ENCODE measurements at regions not wholly inside any gene's neighbourhood (a gene's known extent, or its start where the extent isn't known, plus 50 kb on each side); places are given as distances from the start of the nearest gene placed in this dataset.

GRCh38 chr20:39292193-39292736 lies 330.1 kb downstream of the DHX35 start:
- Histone ChIP-seq H3K4me2 (no peak overlapping the region), H3K4me1 (ENCODE audit: insufficient read depth) (no peaks in the 10 kb centered on the region), H3K27ac (no peak overlapping the region), H3K79me2 (no peaks in the 10 kb centered on the region), H3K36me3 (replicated peaks; ENCODE audit: insufficient read depth, low read depth) (no peaks in the 10 kb centered on the region), H3K9me3 (ENCODE audit: low read depth) (no peaks in the 10 kb centered on the region), H3K4me3 (no peak overlapping the region), H3K27me3 (no peaks in the 10 kb centered on the region), H2AFZ (no peak overlapping the region), H4K20me1 (ENCODE audit: insufficient read depth, poor library complexity, severe bottlenecking) (no peaks in the 10 kb centered on the region), H3K9me2 (replicated peaks; ENCODE audit: insufficient read depth) (no peaks in the 10 kb centered on the region)
- TF ChIP-seq EZH2 (IDR thresholded peaks at IDR 0.05; ENCODE audit: borderline replicate concordance) (no peak), CTCF (IDR thresholded peaks at IDR 0.05; ENCODE audit: poor library complexity) (no peak), EZH2phosphoT487 (IDR thresholded peaks at IDR 0.05; ENCODE audit: low read depth, severe bottlenecking, unreplicated experiment) (no peak)
- 72% methylated on average over 3 of the region's 3 CpGs for WGBS (ENCODE audit: low lambda C conversion rate, missing lambda C conversion rate)
- no peak for DNase-seq (ENCODE audit: low spot score)

GRCh38 chr20:39291301-39291700 lies 329.2 kb downstream of the DHX35 start:
- no peaks in the 10 kb centered on the region for H3K27me3 ChIP-seq
- no peak for TF ChIP-seq EZH2 (IDR thresholded peaks at IDR 0.05; ENCODE audit: borderline replicate concordance)
- TF ChIP-seq EZH2phosphoT487 (IDR thresholded peaks at IDR 0.05; ENCODE audit: low read depth, severe bottlenecking, unreplicated experiment), result no peak
- TF ChIP-seq CTCF (IDR thresholded peaks at IDR 0.05; ENCODE audit: poor library complexity), result no peak
- H3K79me2 ChIP-seq, result no peaks in the 10 kb centered on the region
- no peaks in the 10 kb centered on the region for H3K9me3 ChIP-seq (ENCODE audit: low read depth)
- H2AFZ ChIP-seq, result no peak overlapping the region
- no peaks in the 10 kb centered on the region for H3K9me2 ChIP-seq (replicated peaks; ENCODE audit: insufficient read depth)
- no peaks in the 10 kb centered on the region for H3K36me3 ChIP-seq (replicated peaks; ENCODE audit: insufficient read depth, low read depth)
- no peak for DNase-seq (ENCODE audit: low spot score)
- no peaks in the 10 kb centered on the region for H3K4me1 ChIP-seq (ENCODE audit: insufficient read depth)
- 82% methylated on average over 5 of the region's 5 CpGs for WGBS (ENCODE audit: low lambda C conversion rate, missing lambda C conversion rate)
- no peak overlapping the region for H3K4me2 ChIP-seq
- no peak overlapping the region for H3K4me3 ChIP-seq
- no peaks in the 10 kb centered on the region for H4K20me1 ChIP-seq (ENCODE audit: insufficient read depth, poor library complexity, severe bottlenecking)
- no peak overlapping the region for H3K27ac ChIP-seq

- no peaks in the 10 kb centered on the region for H3K9me2 ChIP-seq (replicated peaks; ENCODE audit: insufficient read depth)
- no peak overlapping the region for H3K4me2 ChIP-seq
- TF ChIP-seq EZH2phosphoT487 (IDR thresholded peaks at IDR 0.05; ENCODE audit: low read depth, severe bottlenecking, unreplicated experiment), result no peak
- TF ChIP-seq CTCF (IDR thresholded peaks at IDR 0.05; ENCODE audit: poor library complexity), result no peak
- no peak for TF ChIP-seq EZH2 (IDR thresholded peaks at IDR 0.05; ENCODE audit: borderline replicate concordance)
- no peaks in the 10 kb centered on the region for H3K36me3 ChIP-seq (replicated peaks; ENCODE audit: insufficient read depth, low read depth)
- DNase-seq (ENCODE audit: low spot score), result no peak
- H3K9me3 ChIP-seq (ENCODE audit: low read depth), result no peaks in the 10 kb centered on the region
- H3K27ac ChIP-seq, result no peak overlapping the region
- H3K4me1 ChIP-seq (ENCODE audit: insufficient read depth), result no peaks in the 10 kb centered on the region
- H3K4me3 ChIP-seq, result no peak overlapping the region
- H4K20me1 ChIP-seq (ENCODE audit: insufficient read depth, poor library complexity, severe bottlenecking), result no peaks in the 10 kb centered on the region
- H3K27me3 ChIP-seq, result no peaks in the 10 kb centered on the region
- H2AFZ ChIP-seq, result no peak overlapping the region
- H3K79me2 ChIP-seq, result no peaks in the 10 kb centered on the region
Observed at GRCh38 chr20:39290575-39290974, 328.4 kb downstream of the DHX35 start.

- no peak for TF ChIP-seq EZH2 (IDR thresholded peaks at IDR 0.05; ENCODE audit: borderline replicate concordance)
- TF ChIP-seq EZH2phosphoT487 (IDR thresholded peaks at IDR 0.05; ENCODE audit: low read depth, severe bottlenecking, unreplicated experiment), result no peak
- TF ChIP-seq CTCF (IDR thresholded peaks at IDR 0.05; ENCODE audit: poor library complexity), result no peak
- Histone ChIP-seq H3K79me2 (no peaks in the 10 kb centered on the region), H3K36me3 (replicated peaks; ENCODE audit: insufficient read depth, low read depth) (no peaks in the 10 kb centered on the region), H4K20me1 (ENCODE audit: insufficient read depth, poor library complexity, severe bottlenecking) (no peaks in the 10 kb centered on the region), H2AFZ (no peak overlapping the region), H3K27ac (no peak overlapping the region), H3K4me1 (ENCODE audit: insufficient read depth) (no peaks in the 10 kb centered on the region), H3K4me3 (no peak overlapping the region), H3K27me3 (no peaks in the 10 kb centered on the region), H3K4me2 (no peak overlapping the region), H3K9me2 (replicated peaks; ENCODE audit: insufficient read depth) (no peaks in the 10 kb centered on the region), H3K9me3 (ENCODE audit: low read depth) (no peaks in the 10 kb centered on the region)
- DNase-seq (ENCODE audit: low spot score), result no peak
- WGBS (ENCODE audit: low lambda C conversion rate, missing lambda C conversion rate), result 87% methylated on average over 2 of the region's 2 CpGs
Observed at GRCh38 chr20:39289831-39290230, 327.7 kb downstream of the DHX35 start.
